ENCODE measurements at regions not wholly inside any gene's neighbourhood (a gene's known extent, or its start where the extent isn't known, plus 50 kb on each side); places are given as distances from the start of the nearest gene placed in this dataset.

GRCh38 chr2:48220501-48220900 lies 94.0 kb upstream of the FOXN2 start:
- TF ChIP-seq POLR2A (IDR thresholded peaks at IDR 0.05), result no peak
- TF ChIP-seq CTCF (IDR thresholded peaks at IDR 0.05), result no peak

Data from right lobe of liver (tissue), 4 donors.